ENCODE measurements at regions not wholly inside any gene's neighbourhood (a gene's known extent, or its start where the extent isn't known, plus 50 kb on each side); places are given as distances from the start of the nearest gene placed in this dataset.

DNA sequence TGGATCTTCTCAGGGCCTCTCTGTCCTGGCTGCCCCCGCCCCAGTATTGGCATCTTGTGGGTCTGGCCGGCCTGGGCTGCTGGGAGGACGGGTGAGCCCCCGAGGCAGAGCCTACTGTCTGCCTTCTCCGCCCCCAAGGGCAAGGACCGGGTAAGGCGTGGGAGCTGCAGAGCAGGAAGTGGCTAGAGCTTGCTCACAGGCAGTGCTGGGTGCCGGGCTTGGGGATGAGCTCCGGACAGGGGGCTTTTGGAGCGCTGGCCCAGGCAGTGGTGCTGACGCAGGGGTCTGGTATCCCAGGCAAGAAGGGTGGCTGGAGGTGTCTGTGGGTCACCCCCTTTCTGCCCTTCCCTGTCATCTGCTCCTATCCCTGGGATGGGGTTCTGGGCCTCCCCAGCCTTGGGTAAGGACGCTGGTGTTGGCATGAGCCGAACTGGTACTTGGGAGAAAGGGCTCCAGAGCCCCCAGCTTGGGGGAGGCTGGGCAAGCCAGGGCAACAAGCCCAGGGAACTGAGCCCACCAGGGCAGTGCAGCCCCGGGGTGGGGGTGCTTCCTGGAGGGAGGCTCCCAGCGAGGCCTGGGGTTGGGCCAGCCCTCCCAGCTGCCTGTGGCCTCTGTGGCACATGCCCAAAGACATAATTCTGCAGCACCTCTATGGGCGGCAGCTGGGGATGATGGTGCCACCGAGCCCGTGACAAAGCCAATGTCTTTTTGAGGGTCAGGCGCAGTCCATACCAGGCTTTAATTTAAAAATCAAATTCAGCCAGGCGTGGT lies 126.3 kb downstream of the KIF26A start:
- no peak for FAIRE-seq
- intact Hi-C loops (cut with micrococcal nuclease), result no loop called here
- no peaks in the 10 kb centered on the region for H3K9me1 ChIP-seq (ENCODE audit: control insufficient read depth, insufficient read depth, low read length)
- no peaks in the 10 kb centered on the region for H3K36me3 ChIP-seq (ENCODE audit: control insufficient read depth, insufficient read depth, low read length)
- H3K27ac ChIP-seq (ENCODE audit: extremely low read depth, low read depth, low read length), result no peak overlapping the region
- POLR2A ChIA-PET, result no interaction called here
- CTCF ChIA-PET (ENCODE audit: low intra/inter-chr PET ratio), result no interaction called here
- in situ Hi-C loops (cut with MboI), result no loop called here
- H3K4me2 ChIP-seq (ENCODE audit: insufficient read depth, low read length), result no peak overlapping the region
- no peaks in the 10 kb centered on the region for H4K20me1 ChIP-seq (replicated peaks; ENCODE audit: control insufficient read depth, insufficient read depth, low read length)
- no peaks in the 10 kb centered on the region; a peak in 1 of 5 replicates for H3K4me1 ChIP-seq (replicated peaks in 1 of 2; ENCODE audit: control insufficient read depth in 2 of 2, insufficient read depth in 2 of 2, low read length in 2 of 2)
- no peak for ATAC-seq
- H3K27me3 ChIP-seq (ENCODE audit: control insufficient read depth in 2 of 2, insufficient read depth in 2 of 2, low read length in 2 of 2), result peaks cover 0 to 10% of the 10 kb centered on the region in 2 experiments; a peak in 2 of 5 replicates
- H3K79me2 ChIP-seq (ENCODE audit: control insufficient read depth, insufficient read depth, low read length), result no peaks in the 10 kb centered on the region
- no peak overlapping the region for H3K4me3 ChIP-seq
- WGBS (ENCODE audit: insufficient coverage, low coverage, missing lambda C conversion rate), result 3% methylated on average over 12 of the region's 20 CpGs
- TF ChIP-seq E2F4 (CRISPR knock-in tag; IDR thresholded peaks at IDR 0.05; ENCODE audit: low read depth) (no peak), RNF2 (IDR thresholded peaks at IDR 0.05) (no peak), DPF2 (IDR thresholded peaks at IDR 0.05) (no peak), ZBED1 (IDR thresholded peaks at IDR 0.05) (no peak)
- no peak for DNase-seq (ENCODE audit: extremely low read depth in 1 of 4, low spot score in 3 of 4)
- H2AFZ ChIP-seq (ENCODE audit: low read depth, low read length), result no peak overlapping the region
- H3K9ac ChIP-seq (ENCODE audit: insufficient read depth in 1 of 2, low read depth in 2 of 2, low read length in 2 of 2), result no peak overlapping the region
- H3K9me3 ChIP-seq (replicated peaks; ENCODE audit: control insufficient read depth, insufficient read depth, low read depth, low read length), result no peaks in the 10 kb centered on the region
- BruUV-seq (replicated peaks), result no TSS peak

Measured in K562 (cell line).